HCEC 1CT (cell line): ENCODE measurements at regions not wholly inside any gene's neighbourhood (a gene's known extent, or its start where the extent isn't known, plus 50 kb on each side); places are given as distances from the start of the nearest gene placed in this dataset.

Experiments
- DNase-seq: peaks from one replicate; pipeline ENCODE4 v3.0.0-alpha.2; 2017

DNA sequence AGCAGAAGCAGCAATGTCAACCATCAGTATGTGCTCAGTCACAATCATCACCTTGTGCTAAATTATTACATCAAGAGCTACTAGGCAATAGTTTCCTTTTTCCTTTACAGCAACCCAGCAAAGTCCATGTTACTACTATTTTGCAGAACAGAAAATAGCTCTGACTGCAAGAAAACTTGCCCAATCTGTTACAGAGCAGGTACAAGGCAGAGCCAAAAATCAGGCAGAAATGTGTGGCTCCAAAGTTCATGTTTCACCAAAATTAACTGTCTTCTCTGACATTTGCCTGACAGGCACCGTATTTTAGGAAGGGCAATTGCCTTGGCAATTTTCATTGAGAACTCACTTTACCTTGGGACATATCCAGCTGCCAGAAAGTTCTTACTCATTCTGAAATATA, 177.6 kb upstream of the TMTC4 start:
- no peak for DNase-seq

DNA sequence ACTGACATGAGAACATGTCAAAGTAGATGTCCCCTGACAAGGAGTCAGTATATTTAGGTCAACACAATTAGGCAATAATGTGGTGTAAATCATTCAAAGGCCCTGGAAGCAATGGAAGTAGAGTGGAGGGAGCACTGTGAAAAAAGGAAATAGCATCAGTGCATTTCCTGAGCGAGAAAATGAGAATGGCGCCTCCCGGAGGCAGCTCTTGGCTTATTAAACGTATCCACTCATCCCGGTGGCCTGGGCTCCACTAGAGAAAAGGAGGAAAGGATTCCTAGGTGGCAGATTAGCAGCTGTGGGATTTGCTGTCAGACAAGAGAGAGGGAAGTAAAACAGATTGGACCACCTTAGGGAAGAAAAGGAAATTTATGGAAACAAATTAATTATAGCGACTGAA, 173.7 kb upstream of the TMTC4 start:
- no peak for DNase-seq

DNA sequence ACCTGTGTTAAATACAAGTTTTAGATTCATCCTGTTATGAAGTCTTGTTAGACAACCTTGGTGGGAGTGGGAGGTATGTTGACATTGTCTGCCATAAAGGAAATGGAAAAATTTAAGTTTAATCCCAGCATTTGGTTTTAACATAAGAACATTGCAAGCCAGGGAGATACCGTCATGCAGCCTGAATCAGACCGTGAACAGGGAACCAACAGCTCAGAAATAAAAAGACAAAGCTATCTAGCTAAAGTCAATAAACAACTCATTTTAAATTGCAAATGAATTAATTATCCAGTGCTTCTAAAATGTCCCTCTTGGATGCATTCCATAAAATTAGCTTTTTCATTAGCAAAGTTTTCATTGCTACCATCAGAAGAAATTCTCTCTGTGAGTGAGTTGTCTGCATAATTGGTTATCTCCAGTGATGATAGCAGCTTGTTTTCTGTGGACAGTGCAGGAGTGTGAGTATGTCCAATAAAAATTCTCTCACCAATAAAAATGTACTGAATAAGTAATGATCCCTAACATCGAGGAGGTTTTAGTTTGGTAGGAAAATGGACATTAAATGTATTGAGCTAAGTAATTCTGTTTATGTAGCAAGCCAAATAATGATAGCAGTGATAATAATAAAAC, 170.6 kb upstream of the TMTC4 start:
- DNase-seq, result no peak

DNA sequence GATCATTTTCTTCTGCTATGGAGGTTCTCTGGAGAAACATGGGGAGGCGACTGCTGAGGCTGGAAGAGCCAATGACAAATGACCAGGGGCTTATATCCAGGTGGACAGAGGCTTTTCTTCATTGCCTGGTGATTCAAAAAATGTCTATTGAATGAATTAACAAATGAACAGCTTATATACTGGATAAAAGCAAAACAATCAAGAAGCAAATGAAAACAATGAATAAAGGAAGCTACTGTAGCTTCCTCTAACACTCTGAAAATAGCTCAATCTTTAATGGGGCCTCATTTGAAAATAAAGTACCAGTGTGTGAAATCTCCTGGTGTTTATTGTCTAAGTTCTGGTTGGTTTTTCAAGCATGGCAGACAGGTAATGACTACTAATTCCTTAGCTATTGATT, 167.5 kb upstream of the TMTC4 start:
- no peak for DNase-seq

DNA sequence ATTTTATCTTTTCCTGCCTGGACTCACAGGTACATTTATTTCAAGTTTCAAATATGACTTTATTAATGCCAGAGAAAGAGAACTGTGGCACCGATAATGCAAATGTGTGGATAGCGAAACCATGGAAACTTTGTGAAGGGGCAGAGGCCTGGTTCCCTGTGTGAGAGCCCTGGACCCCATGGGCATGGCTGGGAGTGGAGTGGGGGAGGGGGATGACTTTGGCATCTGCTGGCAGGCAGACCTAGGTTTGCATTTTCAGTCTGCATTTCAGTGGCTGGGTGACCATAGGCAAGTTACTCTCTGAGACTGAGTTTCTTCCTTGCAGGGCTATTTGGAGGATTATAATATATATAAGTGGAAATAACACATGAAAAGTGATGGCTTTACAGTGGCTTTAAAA, 163.8 kb upstream of the TMTC4 start:
- no peak for DNase-seq

DNA sequence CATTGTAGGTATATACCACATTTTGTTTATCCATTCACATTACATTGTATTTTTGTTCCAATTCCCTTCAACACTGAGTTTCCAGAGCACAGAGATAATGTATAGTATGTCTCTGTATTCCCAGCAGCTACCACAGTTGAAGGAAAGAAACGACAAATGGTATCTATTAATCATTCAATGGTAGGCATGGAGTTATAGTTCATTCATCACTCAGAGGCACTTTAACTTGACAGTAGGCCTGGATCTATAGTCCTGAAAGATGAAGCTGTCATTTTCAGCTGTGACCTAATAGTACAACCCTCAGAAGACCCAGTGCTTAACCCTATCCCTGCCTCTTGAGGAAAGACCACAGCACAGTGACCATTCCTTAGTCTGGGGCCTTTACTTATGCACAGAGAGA, 163.0 kb upstream of the TMTC4 start:
- DNase-seq, result no peak

DNA sequence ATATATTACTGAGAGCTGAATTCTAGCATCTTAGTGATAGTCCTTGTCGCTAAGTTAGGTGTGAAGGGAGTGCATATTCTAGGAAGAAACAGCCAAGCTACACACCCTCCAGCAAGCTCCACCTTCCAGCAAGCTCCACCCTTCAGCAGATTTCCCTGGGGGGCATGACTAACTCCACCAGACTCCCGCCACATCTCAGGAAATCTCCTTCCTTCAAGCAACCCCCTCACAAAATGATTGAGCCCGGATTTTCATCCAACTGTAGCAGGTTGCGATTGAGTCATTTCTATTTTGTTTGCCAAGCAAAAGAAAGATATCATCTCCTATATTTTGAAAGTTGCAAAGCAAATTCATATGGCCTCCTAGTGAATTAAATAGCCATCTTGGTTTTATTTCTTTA, 162.1 kb upstream of the TMTC4 start:
- no peak for DNase-seq

DNA sequence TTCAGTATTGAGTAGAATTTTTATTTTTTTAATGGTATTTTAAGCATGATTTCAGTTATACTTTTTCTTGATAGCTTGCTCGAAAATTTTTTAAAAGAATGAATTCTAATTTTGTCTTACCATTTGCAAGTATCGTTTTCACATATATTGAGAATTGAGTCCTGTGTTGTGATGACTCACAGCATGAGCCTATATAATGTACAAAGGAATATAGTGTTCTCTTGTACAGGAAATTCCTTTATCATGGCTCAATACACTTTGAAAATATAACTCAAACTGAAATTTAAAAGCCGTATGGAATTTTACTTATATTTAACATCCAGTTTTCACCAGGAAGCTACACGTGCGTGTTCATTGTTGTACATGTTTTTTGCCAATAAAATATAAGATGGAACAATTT, 161.1 kb upstream of the TMTC4 start:
- no peak for DNase-seq

DNA sequence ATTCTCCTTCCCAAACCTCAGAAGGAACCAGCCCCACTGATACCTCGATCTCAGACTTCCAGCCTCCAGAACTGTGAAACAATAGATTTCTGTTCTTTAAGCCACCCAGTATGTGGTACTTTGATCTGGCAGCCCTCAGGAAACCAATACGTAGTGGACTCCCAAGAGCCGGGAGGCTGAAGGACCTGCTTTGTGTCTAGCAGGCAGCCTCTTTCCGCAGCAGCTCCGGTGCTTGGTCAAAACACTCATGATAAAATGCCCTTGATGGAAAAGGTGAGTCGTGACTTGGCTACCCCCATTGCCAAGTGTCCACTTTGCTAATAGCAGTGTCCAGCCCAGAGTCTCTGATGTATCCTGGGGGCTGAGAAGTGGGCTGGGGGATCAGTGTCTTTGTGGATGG, 158.8 kb upstream of the TMTC4 start:
- no peak for DNase-seq

DNA sequence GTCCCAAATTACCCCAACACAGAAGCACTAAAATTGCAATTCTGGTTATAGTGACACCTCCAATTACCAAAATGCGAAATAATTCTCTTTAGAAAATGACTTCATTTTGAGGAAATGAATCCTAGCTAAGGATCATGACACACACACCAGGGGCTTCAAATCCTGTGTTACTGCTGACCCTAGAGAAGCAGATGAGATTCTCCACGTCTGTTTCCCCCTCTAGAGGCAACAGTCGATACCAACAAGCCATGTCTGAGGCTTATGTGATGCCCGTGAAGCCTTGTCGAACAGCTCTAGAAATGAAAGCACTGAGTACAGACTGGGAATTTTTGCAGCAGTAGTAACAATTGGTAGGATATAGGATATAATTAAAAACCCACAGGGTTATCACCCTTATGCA, 153.6 kb upstream of the TMTC4 start:
- DNase-seq, result peak; percentile 9

DNA sequence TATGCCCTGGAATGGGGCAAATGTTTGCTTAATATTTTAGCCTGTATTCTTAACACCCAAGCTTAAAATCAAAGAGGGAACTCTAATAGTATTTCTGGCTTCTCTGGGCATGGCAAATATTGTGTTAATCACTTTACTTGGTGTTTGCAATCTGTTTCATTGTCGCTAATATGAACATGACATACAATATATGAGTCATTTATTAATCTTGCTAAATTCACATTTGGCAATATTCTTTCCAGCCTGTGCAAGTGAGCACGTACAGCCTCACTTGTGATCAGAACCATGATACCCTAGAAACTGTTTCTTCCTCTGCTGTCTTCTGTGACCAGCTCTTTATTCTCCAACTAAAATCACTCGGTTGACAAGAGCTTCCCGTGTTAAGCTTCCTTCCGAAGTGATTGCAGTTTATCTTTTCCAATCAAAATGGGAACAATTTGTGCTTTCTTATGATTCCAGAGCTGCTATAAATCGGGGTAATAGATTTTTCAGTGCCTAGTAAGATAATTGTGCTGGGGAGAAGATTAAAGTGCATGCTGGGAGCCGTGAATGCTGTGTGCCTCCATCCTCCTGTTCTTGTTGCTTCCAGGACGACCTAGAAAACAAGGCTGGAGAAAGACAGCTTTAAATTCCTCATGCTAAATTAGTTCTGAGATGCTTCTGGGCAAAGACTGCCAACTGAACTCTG, 153.0 kb upstream of the TMTC4 start:
- DNase-seq, result no peak

DNA sequence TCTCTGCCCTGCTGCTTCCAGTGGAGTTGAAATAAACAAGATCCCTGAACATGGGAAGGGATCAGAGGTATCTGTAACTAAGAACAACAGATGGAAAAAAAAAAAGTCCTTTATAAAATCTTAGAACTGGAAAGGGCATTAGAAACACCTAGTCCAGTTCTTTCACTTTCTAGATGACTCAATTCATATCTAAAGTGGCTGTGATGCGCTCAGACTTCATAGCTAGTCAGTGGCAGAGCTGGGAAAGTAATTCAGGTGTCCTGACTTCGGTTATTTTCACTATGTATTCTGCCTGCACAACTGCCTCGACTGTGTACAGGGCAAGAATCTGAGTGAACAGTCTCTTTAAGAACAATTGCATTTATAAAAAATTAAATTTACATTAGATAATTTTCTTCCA, 151.8 kb upstream of the TMTC4 start:
- no peak for DNase-seq

DNA sequence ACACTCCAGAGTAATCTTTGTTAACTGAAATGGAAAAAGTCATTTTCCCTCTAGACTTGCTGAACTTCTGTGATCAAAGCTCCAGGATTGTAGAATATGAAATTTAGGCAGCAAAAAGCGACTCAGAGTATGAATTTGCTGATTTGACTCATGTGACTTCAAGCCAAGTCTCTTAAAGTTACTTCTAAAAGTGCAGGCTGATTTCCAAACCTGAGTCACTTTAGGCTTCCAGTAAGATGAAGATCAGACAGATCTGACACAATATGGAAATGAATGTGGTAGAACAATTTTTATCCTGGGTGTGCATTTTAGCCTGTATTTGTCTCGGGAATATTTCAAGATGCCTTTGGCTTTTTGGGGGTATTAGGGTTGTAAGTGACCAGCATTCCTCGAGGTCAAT, 151.0 kb upstream of the TMTC4 start:
- DNase-seq, result no peak

DNA sequence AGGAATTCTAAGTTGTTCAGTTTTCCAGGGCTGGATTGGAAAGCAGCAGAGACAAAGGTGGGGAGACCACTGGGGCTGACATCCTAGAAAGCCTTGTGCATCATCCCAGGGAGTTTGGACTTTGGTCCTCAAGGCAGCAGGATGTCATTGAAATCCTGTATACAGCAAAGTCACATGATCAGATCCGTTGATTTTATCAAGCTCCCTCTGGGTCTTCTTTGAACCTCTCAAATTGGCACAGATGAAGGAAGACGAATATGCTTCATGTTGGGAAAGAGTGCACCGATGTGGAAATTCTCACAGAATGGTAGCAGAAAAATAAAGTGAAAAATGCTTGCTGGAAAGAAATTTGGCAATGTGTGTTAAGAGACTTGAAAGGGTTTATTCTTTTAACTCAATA, 149.8 kb upstream of the TMTC4 start:
- no peak for DNase-seq

DNA sequence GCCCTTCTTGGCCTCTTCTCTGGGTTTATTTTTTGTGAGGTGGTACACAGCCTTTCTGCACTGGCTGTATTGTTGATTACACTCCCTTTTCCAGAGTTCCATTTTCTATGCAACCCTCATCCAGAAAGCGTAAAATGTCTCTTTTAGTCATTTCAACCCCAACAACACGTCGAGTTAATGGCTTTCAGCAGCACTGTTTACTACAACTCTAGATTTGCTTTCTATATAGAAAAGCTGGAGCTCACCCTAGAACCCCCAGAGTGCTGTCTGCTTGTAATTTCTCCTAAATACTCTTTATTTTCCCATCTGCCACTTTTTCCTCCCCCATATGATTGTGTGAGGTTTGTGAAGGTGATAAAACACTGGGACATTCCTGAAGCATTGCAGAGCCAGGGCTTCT, 148.9 kb upstream of the TMTC4 start:
- no peak for DNase-seq

DNA sequence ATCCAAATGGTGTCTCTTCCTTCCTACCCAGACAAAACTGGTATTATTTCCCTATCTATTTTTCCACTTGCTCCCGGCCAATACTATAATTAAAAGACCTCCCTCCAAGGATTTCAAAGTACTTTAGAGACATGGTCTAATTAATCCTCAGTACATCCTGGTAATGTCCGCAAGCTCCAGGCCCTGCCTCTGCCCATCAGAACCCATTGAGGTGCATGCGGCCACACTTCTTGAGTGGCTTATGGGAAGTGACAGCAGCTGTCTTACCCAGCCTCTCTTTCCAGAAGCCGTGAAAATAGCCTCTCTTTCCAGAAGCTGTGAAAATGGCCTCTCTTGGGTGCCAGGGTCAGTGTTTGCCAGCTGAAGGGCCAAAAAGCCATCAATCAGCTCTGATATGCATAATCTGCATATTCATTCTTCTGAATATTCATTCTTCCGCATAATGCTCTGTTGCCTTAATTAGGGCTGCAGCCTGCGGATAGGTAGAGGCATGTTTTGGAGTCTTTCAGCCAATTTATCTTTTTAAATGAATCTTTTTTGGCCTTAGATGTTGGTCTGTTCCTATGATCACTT, 148.4 kb upstream of the TMTC4 start:
- DNase-seq, result no peak

DNA sequence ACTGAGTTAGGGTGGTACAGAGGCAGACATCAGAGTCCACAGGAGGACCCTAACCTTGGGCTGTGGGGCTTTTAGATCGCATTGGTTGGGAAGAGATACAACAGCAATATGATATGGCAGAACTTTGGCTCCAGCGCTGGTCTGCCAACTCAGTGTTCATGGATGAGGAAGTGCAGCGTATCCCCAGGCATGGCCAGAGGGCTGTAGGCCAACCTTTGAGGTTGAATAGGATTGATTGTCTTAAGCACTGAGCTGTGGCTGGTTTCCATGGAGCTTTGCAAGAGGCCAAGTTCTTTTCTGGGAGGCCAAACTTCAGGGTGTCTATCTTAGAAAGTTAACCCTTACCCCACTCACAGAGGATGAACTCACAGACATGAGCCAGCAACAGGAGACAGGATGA, 144.1 kb upstream of the TMTC4 start:
- no peak for DNase-seq

DNA sequence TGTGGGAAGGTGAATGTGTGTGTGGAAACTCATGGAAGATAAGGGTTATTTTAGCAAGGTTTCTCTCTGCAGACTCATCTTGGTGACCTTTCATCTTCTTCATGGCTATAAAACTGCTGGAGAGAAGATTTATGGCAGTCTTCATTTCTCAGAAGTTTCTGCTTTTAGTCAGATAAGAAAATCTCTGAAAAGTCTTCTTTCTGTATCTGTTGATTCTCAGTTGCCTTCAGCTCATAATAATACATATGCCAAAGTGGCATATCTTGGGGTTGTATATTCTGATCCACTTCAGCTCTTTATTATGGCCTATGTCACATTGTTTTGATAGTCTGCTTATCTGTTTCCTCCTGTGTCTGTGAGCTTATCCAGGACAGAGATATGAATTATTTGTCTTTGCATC, 143.3 kb upstream of the TMTC4 start:
- no peak for DNase-seq

DNA sequence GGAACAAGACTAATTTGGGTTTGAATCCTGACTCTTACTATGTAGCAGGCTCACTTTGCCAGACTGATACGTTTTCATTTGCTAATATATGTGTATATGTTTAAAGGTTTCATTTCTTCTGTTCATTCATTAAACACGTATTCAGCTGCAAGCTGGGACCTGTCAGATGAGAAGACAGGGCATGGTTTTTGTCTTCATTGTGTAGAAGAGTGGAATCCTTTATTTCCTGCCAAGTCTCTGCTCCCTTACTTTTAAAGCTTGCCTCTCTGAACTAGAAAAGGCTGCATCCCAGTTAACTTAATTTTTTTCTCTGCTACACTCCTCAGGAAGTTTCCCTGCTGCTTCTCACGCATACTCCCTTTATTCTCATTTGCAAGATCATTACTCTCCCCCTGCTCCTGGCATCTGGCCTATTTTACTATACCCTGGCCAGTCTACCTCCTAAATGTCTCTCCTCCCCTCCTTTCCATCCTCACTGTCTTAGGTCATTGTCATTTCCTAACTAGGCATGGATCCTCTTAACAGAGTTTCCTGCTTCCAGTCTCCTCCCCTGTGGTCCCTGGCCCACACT, 141.0 kb upstream of the TMTC4 start:
- DNase-seq, result no peak

DNA sequence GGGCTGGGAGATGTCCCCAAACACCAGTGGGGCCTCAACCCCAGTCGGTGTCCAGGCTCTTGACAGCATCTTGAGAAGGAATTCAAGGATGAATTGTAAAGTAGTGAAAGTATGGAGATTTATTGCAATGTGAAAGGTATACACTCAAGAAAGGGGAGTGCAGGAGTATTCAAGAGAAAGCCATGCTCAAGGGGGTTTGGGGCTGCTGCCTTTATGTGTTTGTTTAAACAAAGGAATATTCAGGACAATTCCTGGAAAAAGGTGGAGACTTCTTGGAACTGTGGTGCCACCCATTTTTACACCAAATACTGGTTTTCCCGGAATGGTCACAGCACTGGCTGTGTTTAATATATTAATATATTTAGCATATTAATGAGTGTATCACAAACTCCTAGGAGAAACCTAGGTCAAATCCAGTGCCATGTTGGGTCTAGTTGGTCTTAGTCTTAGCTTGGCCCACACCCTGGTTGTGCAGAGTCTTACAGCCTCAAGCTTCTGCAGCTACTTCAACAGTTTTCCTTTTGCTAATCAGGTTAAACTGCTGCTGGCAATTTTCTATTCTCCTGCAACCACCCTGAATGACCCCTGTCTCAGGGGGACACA, 138.5 kb upstream of the TMTC4 start:
- DNase-seq, result no peak

DNA sequence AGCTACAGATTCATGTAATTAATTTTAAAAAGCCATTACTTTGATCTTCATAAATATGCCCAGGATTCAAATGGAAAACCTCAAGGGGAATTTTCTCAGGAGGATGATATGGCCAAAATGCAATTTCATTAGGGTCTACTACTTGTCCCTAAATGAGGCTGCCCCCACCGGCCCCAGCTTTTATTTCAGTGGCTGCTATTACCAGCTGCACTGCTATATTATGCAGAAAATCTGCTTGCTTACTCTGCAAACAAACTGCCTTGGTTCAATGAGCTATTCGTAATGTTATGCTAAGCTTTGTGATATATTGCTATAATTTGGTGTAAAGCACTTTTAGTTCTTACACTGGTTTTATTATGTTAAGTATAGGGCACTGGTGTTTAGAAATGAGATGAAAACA, 137.3 kb upstream of the TMTC4 start:
- no peak for DNase-seq

DNA sequence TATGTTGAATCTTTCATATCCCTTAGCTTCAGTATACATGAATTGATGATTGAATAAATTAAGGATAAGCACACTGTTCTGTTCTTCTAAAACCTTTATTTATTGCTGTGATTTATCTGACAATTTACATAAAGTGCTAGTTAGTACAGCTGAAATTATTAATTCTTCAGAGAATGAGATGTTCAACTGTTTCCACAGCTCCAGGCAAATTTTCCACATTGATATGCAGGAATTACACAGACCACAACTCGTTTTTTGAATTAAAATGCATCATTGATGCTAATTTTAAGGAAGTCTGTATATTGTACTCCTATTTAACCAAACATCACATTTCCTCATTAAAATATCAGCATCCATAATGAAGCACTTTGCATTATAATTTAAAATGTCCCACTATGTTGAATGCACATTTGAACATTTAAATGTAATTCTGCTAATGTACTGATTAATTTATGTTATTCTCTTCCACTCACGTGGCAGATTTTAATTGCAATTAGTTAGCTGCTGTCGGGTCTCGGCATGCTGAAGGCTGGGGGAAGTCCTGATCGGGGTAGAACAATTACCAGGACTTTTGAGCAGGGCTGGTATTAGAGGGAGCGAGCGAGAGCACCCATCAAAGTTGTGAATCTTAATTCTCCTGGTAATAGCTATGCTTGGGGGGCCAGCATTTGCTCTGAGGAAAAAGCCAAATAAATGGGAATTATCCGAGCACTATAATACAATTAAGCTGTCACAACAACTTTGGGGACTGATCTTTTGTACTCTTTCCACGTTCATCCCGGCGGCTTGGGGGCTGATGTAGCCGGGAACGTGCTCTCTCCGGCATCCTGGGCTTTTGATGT, 136.7 kb upstream of the TMTC4 start:
- no peak for DNase-seq

DNA sequence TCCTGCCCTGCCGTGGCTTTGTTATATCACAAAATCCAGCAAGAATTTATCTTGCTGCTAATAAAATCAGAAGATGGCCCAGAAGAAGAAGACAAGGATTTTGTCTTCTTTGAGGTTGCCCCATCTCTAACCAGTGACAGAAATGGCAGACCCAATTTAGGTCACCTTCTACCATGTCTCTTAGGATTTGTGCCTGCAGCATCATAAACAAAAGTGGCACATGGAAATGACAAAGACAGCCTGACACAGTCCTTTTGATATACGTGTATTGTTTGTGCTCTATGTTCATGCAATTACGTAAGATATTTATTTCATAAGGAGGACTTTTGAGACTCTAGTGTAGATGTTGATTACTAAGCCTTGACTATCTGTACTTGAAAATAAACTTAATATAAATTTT, 135.9 kb upstream of the TMTC4 start:
- no peak for DNase-seq
